HG03066 (cell line): ENCODE measurements at regions not wholly inside any gene's neighbourhood (a gene's known extent, or its start where the extent isn't known, plus 50 kb on each side); places are given as distances from the start of the nearest gene placed in this dataset.

Experiments
- ATAC-seq: cut with Tn5 transposase; IDR thresholded peaks from one replicate; pipeline ENCODE4 v1.9.1; 2021; ENCODE audit warnings: low read depth; ENCODE audit not compliant: unreplicated experiment

DNA sequence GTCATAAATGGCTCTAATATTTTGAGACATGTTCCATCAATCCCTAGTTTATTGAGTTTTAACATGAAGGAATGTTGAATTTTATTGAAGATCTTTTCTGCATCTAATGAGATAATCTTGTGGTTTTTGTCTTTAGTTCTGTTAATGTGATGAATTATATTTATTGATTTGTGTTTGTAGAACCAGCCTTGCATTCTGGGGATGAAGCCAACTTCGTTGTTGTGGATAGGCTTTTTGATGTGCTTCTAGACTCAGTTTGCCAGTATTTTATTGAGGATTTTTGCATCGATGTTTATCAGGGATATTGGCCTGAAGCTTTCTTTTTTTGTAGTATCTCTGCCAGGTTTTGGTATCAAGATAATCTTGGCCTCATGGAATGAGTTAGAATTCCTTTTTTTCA is 72.0 kb upstream of the CD96 start:
- ATAC-seq = no peak

DNA sequence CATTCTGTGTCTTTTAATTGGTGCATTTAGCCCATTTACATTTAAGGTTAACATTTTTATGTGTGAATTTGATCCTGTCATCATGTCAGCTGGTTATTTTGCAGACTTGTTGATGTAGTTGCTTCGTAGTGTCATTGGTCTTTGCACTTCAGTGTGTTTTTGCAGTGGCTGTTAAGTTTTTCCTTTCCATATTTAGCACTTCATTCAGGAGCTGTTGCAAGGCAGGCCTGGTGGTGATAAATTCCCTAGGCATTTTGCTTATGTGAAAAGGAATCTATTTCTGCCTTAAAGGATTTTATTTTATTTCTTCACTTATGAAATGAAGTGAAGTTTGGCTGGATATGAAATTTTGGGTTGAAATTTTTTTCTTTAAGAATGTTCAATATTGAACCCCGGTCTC is 70.2 kb upstream of the CD96 start:
- ATAC-seq = no peak

DNA sequence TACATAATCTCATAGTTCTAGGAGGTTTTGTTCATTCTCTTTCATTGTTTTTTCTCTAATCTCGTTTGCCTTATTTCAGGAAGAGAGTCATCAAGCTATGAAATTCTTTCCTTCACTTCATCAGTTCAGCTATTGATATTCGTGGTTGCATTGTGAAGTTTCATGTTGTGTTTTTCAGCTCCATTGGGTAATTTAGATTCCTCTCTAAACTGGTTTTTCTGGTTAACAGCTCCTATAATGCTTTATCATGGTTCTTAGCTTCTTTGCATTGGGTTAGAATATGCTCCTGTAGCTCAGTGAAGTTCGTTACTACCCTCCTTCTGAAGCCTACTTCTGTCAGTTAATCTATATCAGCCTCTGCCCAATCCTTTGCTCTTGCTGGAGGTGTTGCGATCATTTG is 69.4 kb upstream of the CD96 start:
- ATAC-seq = no peak

DNA sequence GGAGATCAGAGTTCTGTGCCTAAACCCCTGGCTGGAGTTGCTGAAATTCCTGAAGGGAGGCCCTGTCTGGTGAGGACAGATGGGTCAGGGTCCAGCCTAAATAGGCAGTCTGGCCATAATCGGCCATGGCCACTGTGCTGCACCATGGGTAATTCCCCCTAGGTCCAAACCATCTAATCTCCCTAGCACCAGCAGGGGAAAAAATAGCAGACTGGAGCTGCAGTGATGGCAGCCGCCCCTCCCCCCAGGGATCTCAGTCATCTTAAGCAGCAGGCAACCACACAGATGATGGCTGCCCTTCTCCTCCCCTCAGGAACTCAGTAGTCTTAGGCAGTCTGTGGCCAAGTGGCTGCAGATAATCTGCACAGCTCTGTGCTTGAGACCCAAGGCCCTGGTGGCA is 68.4 kb upstream of the CD96 start:
- ATAC-seq = no peak

DNA sequence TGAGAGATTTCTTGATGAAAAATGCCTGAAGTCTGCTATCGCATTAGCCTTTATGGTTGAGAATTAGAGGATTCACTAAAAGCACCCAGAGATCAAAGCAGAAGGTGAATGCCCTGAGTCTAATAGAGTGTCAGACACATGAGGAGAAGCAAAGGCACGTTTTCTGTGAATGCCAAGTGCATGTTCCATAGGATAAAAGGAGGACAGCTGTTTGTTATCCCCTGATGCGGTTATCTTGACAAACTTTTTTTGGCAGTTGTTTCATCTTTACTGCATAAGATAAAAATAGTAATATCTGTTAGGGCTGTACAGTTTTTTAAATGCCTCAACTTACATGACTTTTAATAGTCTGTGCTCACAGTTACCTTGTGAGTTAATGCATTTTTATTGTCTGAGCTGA is 65.3 kb upstream of the CD96 start:
- no peak for ATAC-seq

DNA sequence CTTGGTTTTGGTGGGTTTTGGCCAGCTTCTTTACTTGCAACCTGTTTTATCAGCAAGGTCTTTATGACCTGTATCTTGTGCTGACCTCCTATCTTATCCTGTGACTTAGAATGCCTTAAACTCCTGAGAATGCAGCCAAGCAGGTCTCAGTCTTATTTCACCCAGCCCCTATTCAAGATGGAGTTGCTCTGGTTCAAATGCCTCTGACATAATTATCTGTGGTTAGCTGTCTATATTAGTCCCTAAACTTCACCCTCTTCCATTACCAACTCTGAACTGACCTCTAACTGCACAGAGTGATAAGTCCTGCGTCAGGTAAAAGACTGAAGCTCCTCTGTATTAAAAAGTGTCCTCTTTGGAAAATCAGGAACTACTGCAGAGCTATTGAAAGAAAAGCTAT is 61.9 kb upstream of the CD96 start:
- no peak for ATAC-seq

DNA sequence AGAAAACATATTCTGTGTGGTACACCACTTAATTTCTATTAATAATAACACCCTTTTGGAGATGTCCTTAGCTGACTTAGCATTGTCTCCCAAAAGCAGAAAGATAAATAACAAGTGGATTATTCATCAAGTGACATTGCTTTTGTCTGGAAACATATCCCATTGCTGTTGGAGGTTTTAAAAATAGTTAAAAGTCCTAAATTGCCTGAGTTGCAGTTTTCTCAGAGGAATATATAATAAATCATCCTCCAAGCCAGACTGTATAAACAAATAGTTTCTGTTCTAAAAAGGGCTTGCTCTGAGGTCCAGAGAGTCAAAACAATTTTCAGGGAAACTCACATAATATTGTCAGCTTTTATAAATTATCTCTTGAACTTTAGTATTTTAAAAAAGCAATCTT is 60.4 kb upstream of the CD96 start:
- ATAC-seq = no peak

DNA sequence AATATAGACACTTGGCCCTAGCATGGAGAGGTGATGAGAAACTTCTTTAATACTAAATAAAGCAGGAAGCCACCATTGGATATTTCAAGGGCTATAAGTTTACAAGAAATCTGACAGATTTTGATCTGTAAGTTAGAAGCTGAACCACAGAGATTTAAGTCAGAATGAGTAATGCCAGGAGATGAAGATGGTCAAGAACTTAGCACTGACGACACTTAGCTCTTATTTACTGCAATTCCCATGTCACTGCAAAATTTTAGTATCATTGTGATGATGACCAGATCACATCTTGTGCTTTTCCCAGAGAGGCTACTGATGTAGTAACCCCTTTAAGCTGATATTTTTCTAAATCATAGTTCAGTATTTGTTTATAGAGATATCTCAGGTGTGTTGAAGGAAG is 59.4 kb upstream of the CD96 start:
- ATAC-seq = no peak

DNA sequence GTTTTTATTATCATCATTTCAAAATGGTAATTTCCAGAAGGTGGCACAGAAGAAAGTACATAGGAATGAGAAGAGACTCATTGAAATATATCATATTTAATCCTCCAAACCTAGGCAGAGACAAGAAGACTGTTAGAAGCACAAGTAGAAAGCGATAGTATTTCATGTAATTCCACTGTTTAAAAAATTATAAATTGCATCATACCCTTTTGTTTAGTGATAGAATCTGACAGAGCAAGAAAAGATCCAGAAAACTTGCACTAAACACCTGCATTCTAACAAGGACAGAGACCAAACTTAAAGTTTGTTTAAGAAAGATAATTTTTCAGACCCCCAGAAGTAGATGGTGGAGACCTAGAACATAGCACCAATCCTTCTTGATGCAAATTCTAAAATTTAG is 56.9 kb upstream of the CD96 start:
- ATAC-seq = no peak
